ENCODE measurements at regions not wholly inside any gene's neighbourhood (a gene's known extent, or its start where the extent isn't known, plus 50 kb on each side); places are given as distances from the start of the nearest gene placed in this dataset.
"Not testable (repeated sequence)": the region's sequence is repeated elsewhere in the genome, so short reads cannot be mapped to it uniquely, and the experiment has no call there.

GRCh38 chr18:1306641-1307040 lies 402.0 kb downstream of the ADCYAP1 start:
- DNase-seq = no peak

- DNase-seq = no peak
Measured at GRCh38 chr18:1308686-1309085, 404.0 kb downstream of the ADCYAP1 start.

- no peak for DNase-seq
Measured at GRCh38 chr18:1311376-1311775, 406.7 kb downstream of the ADCYAP1 start.

GRCh38 chr18:1335345-1335744 lies 430.7 kb downstream of the ADCYAP1 start:
- not testable (repeated sequence) for DNase-seq

GRCh38 chr18:1350931-1351450 lies 446.3 kb downstream of the ADCYAP1 start:
- no peak for DNase-seq

- DNase-seq = no peak
Measured at GRCh38 chr18:1353025-1353424, 448.4 kb downstream of the ADCYAP1 start.

GRCh38 chr18:1357724-1358123 lies 453.1 kb downstream of the ADCYAP1 start:
- DNase-seq = no peak

GRCh38 chr18:1361936-1362335 lies 457.3 kb downstream of the ADCYAP1 start:
- no peak for DNase-seq

GRCh38 chr18:1370552-1370951 lies 465.9 kb downstream of the ADCYAP1 start:
- DNase-seq = no peak

GRCh38 chr18:1371724-1372123 lies 467.1 kb downstream of the ADCYAP1 start:
- DNase-seq = no peak

- no peak for DNase-seq
Measured at GRCh38 chr18:1383465-1383864, 478.8 kb downstream of the ADCYAP1 start.

GRCh38 chr18:1388468-1388867 lies 483.8 kb downstream of the ADCYAP1 start:
- DNase-seq = not testable (repeated sequence)

GRCh38 chr18:1392046-1392445 lies 487.4 kb downstream of the ADCYAP1 start:
- no peak for DNase-seq

GRCh38 chr18:1392865-1393734 lies 488.4 kb downstream of the ADCYAP1 start:
- DNase-seq = no peak

GRCh38 chr18:1393929-1394328 lies 489.3 kb downstream of the ADCYAP1 start:
- no peak for DNase-seq

GRCh38 chr18:1394426-1394825 lies 489.8 kb downstream of the ADCYAP1 start:
- DNase-seq = no peak

- no peak for DNase-seq
Measured at GRCh38 chr18:1394966-1395365, 490.3 kb downstream of the ADCYAP1 start.

GRCh38 chr18:1408376-1408775 lies 503.7 kb downstream of the ADCYAP1 start:
- DNase-seq = no peak

- DNase-seq = no peak
Measured at GRCh38 chr18:1412655-1413322, 508.1 kb downstream of the ADCYAP1 start.

GRCh38 chr18:1413323-1413675 lies 508.6 kb downstream of the ADCYAP1 start:
- no peak for DNase-seq

- DNase-seq = no peak
Measured at GRCh38 chr18:1416074-1416473, 511.4 kb downstream of the ADCYAP1 start.

GRCh38 chr18:1421502-1421901 lies 516.8 kb downstream of the ADCYAP1 start:
- no peak for DNase-seq

GRCh38 chr18:1422634-1423033 lies 518.0 kb downstream of the ADCYAP1 start:
- DNase-seq = no peak

GRCh38 chr18:1425679-1426078 lies 521.0 kb downstream of the ADCYAP1 start:
- DNase-seq = no peak

All from dermis blood vessel endothelial cell (primary cell).